Gastroesophageal sphincter (tissue), 4 donors: ENCODE measurements at regions not wholly inside any gene's neighbourhood (a gene's known extent, or its start where the extent isn't known, plus 50 kb on each side); places are given as distances from the start of the nearest gene placed in this dataset.

Experiments
- ATAC-seq: fragments of 150-250 bp; one replicate; pipeline ENCODE4 v1.9.1; 2016; ENCODE audit warnings: mild to moderate bottlenecking, moderate library complexity
- H3K27ac ChIP-seq, 4 donors: fragments of 200-600 bp; sonication (generic) in 3 of 4; 1 replicate in 3 of 4; 2 replicates in 1 of 4; pipeline ENCODE4 v1.5.1; 2016 to 2019
- H3K27me3 ChIP-seq: fragments of 200-600 bp; sonication (generic); one replicate; pipeline ENCODE4 v1.5.1; 2019
- H3K36me3 ChIP-seq, 2 donors: fragments of 200-600 bp; sonication (generic); one replicate each; pipeline ENCODE4 v1.5.1; 2019; ENCODE audit warnings: control low read depth in 1 of 2
- H3K4me1 ChIP-seq, 3 donors: fragments of 200-600 bp; sonication (generic); 1 replicate in 2 of 3; 2 replicates in 1 of 3; pipeline ENCODE4 v1.5.1; 2016 to 2019; ENCODE audit warnings: control low read depth in 2 of 3
- H3K4me3 ChIP-seq, 2 donors: fragments of 200-600 bp; sonication (generic); one replicate each; pipeline ENCODE4 v1.5.1; 2019; ENCODE audit warnings: mild to moderate bottlenecking in 1 of 2, moderate library complexity in 1 of 2
- H3K9me3 ChIP-seq, 3 donors: fragments of 200-600 bp; sonication (generic); one replicate each; pipeline ENCODE4 v1.5.1; 2017 to 2019; ENCODE audit warnings: control low read depth in 2 of 3
- CTCF ChIP-seq, 4 experiments: fragments of 200-600 bp in 2 of 4; fragments of 450-650 bp in 2 of 4; sonication (generic) in 1 of 4; IDR thresholded peaks; one replicate each; pipeline ENCODE4 v1.5.1; 2017 to 2019; ENCODE audit warnings: antibody characterized with exemption in 4 of 4, mild to moderate bottlenecking in 2 of 4, moderate library complexity in 2 of 4
- EP300 ChIP-seq: sonication (generic); formaldehyde crosslinking; IDR thresholded peaks from one replicate; pipeline ENCODE4 v1.6.1; 2017; ENCODE audit warnings: antibody characterized with exemption, mild to moderate bottlenecking
- POLR2A ChIP-seq, 2 donors: fragments of 450-650 bp; IDR thresholded peaks; one replicate each; pipeline ENCODE4 v1.6.1; 2017; ENCODE audit warnings: antibody characterized with exemption in 2 of 2, mild to moderate bottlenecking in 2 of 2, moderate library complexity in 1 of 2
- POLR2AphosphoS5 ChIP-seq: sonication (generic); formaldehyde crosslinking; IDR thresholded peaks from one replicate; pipeline ENCODE4 v1.6.1; 2017; ENCODE audit warnings: antibody characterized with exemption
- WGBS, 2 donors: methylation state at CpG; one replicate each; pipeline ENCODE4 v1.1.5; 2018; ENCODE audit warnings: low coverage in 1 of 2; 5-methylcytosine and 5-hydroxymethylcytosine counted together

GRCh38 chr5:124583469-124584350 is 162.7 kb downstream of the ZNF608 start:
- no peaks in the 10 kb centered on the region for H3K36me3 ChIP-seq
- H3K4me1 ChIP-seq, result no peaks in the 10 kb centered on the region
- no peaks in the 10 kb centered on the region for H3K27me3 ChIP-seq
- H3K4me3 ChIP-seq, result no peak overlapping the region
- 86 to 88% methylated on average over 5 to 7 of the region's 7 CpGs for WGBS, 2 donors
- peaks cover 0 to 14% (median 0%) of the 10 kb centered on the region in 3 donors for H3K9me3 ChIP-seq
- H3K27ac ChIP-seq, result no peak overlapping the region
- ATAC-seq, result no peak
- TF ChIP-seq EP300 (no peak), POLR2AphosphoS5 (no peak), CTCF (IDR thresholded peaks at IDR 0.05) (no peak), POLR2A (IDR thresholded peaks at IDR 0.05) (no peak)

- H3K4me1 ChIP-seq, result no peaks in the 10 kb centered on the region
- TF ChIP-seq POLR2AphosphoS5, result no peak
- no peak for TF ChIP-seq CTCF (IDR thresholded peaks at IDR 0.05)
- TF ChIP-seq POLR2A (IDR thresholded peaks at IDR 0.05), result no peak
- TF ChIP-seq EP300, result no peak
Observed at GRCh38 chr5:124582561-124582840, 163.9 kb downstream of the ZNF608 start.

GRCh38 chr5:124581738-124582560 is 164.5 kb downstream of the ZNF608 start:
- Histone ChIP-seq H3K9me3 (peaks cover 0 to 14% (median 0%) of the 10 kb centered on the region in 3 donors), H3K4me3 (no peak overlapping the region), H3K27ac (no peak overlapping the region), H3K36me3 (no peaks in the 10 kb centered on the region), H3K4me1 (no peaks in the 10 kb centered on the region), H3K27me3 (no peaks in the 10 kb centered on the region)
- no peak for ATAC-seq
- TF ChIP-seq CTCF (IDR thresholded peaks at IDR 0.05), result no peak
- WGBS, 2 donors, result 62 to 86% methylated on average over 8 to 10 of the region's 10 CpGs

More at GRCh38 chr5:124582561-124582840, 163.9 kb downstream of the ZNF608 start:
- Histone ChIP-seq H3K9me3 (peaks cover 0 to 14% (median 0%) of the 10 kb centered on the region in 3 donors), H3K27me3 (no peaks in the 10 kb centered on the region), H3K36me3 (no peaks in the 10 kb centered on the region), H3K4me3 (no peak overlapping the region), H3K27ac (no peak overlapping the region)
- WGBS, 2 donors, result 84 to 100% methylated on average over 1 of the region's 1 CpG
- no peak for ATAC-seq

- no peak for ATAC-seq
- Histone ChIP-seq H3K27me3 (no peaks in the 10 kb centered on the region), H3K9me3 (peaks cover 0 to 13% (median 0%) of the 10 kb centered on the region in 3 donors), H3K4me3 (no peak overlapping the region), H3K27ac (no peak overlapping the region), H3K36me3 (no peaks in the 10 kb centered on the region), H3K4me1 (no peaks in the 10 kb centered on the region)
- TF ChIP-seq EP300 (no peak), POLR2A (IDR thresholded peaks at IDR 0.05) (no peak), CTCF (IDR thresholded peaks at IDR 0.05) (no peak), POLR2AphosphoS5 (no peak)
- WGBS, 2 donors, result 50 to 71% methylated on average over 6 to 7 of the region's 9 CpGs
Observed at GRCh38 chr5:124580925-124581737, 165.3 kb downstream of the ZNF608 start.
